ENCODE measurements at regions not wholly inside any gene's neighbourhood (a gene's known extent, or its start where the extent isn't known, plus 50 kb on each side); places are given as distances from the start of the nearest gene placed in this dataset.
A peak's percentile ranks its signal among the peaks of the same experiment; 100 is the strongest.

DNA sequence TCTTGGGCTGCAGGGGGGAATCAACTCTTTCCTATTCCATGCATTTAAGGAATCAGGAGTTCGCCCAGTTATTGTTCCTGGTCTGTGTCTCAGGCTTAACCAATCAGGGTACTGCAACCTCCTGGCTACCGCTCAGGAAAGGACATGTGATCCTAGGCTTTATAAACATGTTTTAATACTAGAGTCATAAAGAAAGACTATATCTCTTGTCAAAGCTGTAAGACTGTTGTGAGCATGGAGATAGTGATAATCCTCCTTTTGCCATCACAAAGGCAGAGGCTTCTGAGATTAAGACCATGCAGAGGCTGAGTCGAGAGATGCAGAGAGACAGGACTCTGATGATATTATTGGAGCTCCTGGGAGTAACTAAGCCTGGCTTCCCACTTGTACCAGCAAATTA, 137.0 kb downstream of the YIPF5 start:
- Histone ChIP-seq H3K23ac (ENCODE audit: insufficient read length, low read depth, low read length) (no peak overlapping the region), H3K14ac (ENCODE audit: insufficient read depth, low read length) (no peak overlapping the region), H2AFZ (ENCODE audit: low read length) (no peak overlapping the region), H2AK5ac (ENCODE audit: insufficient read length, low read length) (no peak overlapping the region), H3K4ac (ENCODE audit: low read depth, low read length) (no peak overlapping the region), H2BK12ac (ENCODE audit: insufficient read length, low read depth, low read length) (no peak overlapping the region), H3K4me1 (ENCODE audit: insufficient read depth, low read length) (no peaks in the 10 kb centered on the region), H3K79me2 (ENCODE audit: insufficient read depth, low read length) (no peaks in the 10 kb centered on the region), H3K23me2 (ENCODE audit: insufficient read length, low read depth, low read length, poor library complexity, severe bottlenecking) (no peaks in the 10 kb centered on the region), H4K5ac (ENCODE audit: insufficient read length, low read depth, low read length) (no peak overlapping the region), H2BK20ac (ENCODE audit: low read depth, low read length, poor library complexity, severe bottlenecking) (no peak overlapping the region), H3K79me1 (ENCODE audit: insufficient read depth, low read depth, low read length, poor library complexity, severe bottlenecking) (no peaks in the 10 kb centered on the region), H4K91ac (ENCODE audit: insufficient read length, low read depth, low read length) (no peak overlapping the region), H3K4me2 (ENCODE audit: insufficient read depth, insufficient read length, low read length) (no peak overlapping the region), H2BK15ac (ENCODE audit: low read depth, low read length) (no peak overlapping the region), H3K27me3 (ENCODE audit: insufficient read depth, low read length) (no peaks in the 10 kb centered on the region), H3T11ph (ENCODE audit: low read length) (no peak overlapping the region), H3K9ac (ENCODE audit: extremely low read depth, insufficient read length, low read length) (no peak overlapping the region), H2BK120ac (ENCODE audit: low read depth, low read length, poor library complexity, severe bottlenecking) (no peak overlapping the region), H3K9me3 (ENCODE audit: control insufficient read depth, low read depth, low read length) (no peaks in the 10 kb centered on the region), H3K18ac (ENCODE audit: insufficient read length, low read depth, low read length) (no peak overlapping the region), H4K20me1 (ENCODE audit: control insufficient read depth, insufficient read depth, insufficient read length) (no peaks in the 10 kb centered on the region), H4K8ac (replicated peaks; ENCODE audit: insufficient read length, low read depth, low read length) (no peak overlapping the region), H3K27ac (ENCODE audit: insufficient read length, low read depth, low read length) (no peak overlapping the region), H2BK5ac (ENCODE audit: insufficient read length, low read length) (no peak overlapping the region), H3K56ac (ENCODE audit: insufficient read length, low read depth, low read length) (no peak overlapping the region)
- Mint-ChIP-seq H3K9me3 (no peaks in the 10 kb centered on the region; a peak in 1 of 5 replicates), H3K27me3 (ENCODE audit: low read depth) (no peaks in the 10 kb centered on the region), H3K4me1 (peaks cover 0 to 2% of the 10 kb centered on the region in 2 experiments; a peak in 1 of 4 replicates), H3K4me3 (no peak overlapping the region), H3K27ac (peak overlapping the region in 1 of 3 experiments; percentile 77; a peak in 1 of 7 replicates), H3K36me3 (ENCODE audit: insufficient read depth in 1 of 3, low read depth in 3 of 3) (no peaks in the 10 kb centered on the region)
- DNase-seq = no peak
- TF ChIP-seq CTCF (conservative IDR thresholded peaks at IDR 0.05) = no peak
- WGBS (ENCODE audit: extremely low coverage, insufficient read length, low lambda C conversion rate) = no CpG with 5 or more reads among the region's 3 CpGs
